22Rv1 (cell line): ENCODE measurements at regions not wholly inside any gene's neighbourhood (a gene's known extent, or its start where the extent isn't known, plus 50 kb on each side); places are given as distances from the start of the nearest gene placed in this dataset.

ENCODE experiments used
- CTCF ChIP-seq: fragments of 450-650 bp; IDR thresholded peaks from 2 replicates; pipeline ENCODE4 v1.5.1; 2017; ENCODE audit warnings: mild to moderate bottlenecking
- ZFX ChIP-seq: fragments of 450-650 bp; IDR thresholded peaks from 2 replicates; pipeline ENCODE4 v1.6.1; 2017; ENCODE audit warnings: antibody characterized with exemption, borderline replicate concordance

DNA sequence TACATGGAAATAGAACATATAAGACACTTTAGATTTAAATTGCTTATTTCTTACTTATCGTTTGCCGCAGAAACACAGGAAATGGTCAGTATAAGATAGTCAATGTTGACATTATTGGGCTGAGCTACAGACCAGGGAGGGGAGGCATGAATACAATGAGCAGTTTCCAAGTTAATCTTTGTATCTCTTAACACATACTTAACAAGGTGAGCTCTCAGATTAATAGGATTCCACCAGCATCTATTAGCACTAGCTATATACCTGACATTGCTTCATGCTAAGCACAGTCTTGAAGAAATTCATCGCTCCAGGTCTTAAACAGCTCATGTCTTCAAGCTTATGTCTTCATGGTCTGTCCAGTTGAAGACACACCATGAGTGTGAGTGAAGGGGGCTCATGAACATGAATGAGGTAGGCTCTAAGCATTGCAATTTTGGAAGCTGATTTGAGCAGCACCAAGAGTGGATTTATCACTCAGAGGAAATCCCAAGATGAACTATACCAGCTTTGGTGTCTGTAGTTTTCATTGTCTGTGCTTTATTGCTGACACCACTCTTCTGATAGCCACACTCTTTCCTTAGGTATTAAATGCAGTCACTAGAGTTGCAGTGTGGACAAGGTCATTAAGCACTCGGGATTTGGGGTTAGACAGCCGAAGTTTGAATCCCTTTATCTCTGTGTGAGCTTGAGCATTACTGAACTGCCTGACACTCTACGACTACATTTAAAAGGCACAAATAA lies 359.3 kb upstream of the EPHA4 start:
- no peak for TF ChIP-seq CTCF
- TF ChIP-seq ZFX = no peak
